NB4 (cell line): ENCODE measurements at regions not wholly inside any gene's neighbourhood (a gene's known extent, or its start where the extent isn't known, plus 50 kb on each side); places are given as distances from the start of the nearest gene placed in this dataset.

Source experiments
- POLR2A ChIP-seq: IDR thresholded peaks from 2 replicates; pipeline ENCODE4 v1.6.1; 2011; ENCODE audit warnings: mild to moderate bottlenecking; ENCODE audit not compliant: insufficient read length; ENCODE audit errors: extremely low read depth
- TF ChIP-seq, protein P1 (sequence below): IDR thresholded peaks from one replicate; pipeline ENCODE4 v1.5.1; 2012; ENCODE audit warnings: low read depth, low read length

DNA sequence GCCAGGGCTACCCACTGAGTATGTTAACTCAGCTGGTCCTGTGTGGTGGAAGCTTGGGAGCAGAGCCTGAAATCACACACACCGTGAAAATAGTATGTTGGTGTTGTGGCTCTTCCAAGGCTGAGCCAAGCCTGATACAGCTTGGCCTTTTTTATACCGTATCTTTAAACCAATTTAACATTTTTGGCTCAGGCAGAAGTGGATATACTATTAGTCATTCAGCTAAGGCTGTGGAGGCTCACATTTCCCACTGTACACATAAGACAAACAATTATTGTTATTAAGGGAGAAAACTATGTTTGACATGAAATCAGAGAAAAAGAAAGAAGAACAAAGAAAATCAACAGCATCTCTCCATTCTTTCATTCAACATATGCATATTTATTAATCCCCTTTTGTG lies 159.0 kb downstream of the BCL11A start:
- TF ChIP-seq, protein P1, sequence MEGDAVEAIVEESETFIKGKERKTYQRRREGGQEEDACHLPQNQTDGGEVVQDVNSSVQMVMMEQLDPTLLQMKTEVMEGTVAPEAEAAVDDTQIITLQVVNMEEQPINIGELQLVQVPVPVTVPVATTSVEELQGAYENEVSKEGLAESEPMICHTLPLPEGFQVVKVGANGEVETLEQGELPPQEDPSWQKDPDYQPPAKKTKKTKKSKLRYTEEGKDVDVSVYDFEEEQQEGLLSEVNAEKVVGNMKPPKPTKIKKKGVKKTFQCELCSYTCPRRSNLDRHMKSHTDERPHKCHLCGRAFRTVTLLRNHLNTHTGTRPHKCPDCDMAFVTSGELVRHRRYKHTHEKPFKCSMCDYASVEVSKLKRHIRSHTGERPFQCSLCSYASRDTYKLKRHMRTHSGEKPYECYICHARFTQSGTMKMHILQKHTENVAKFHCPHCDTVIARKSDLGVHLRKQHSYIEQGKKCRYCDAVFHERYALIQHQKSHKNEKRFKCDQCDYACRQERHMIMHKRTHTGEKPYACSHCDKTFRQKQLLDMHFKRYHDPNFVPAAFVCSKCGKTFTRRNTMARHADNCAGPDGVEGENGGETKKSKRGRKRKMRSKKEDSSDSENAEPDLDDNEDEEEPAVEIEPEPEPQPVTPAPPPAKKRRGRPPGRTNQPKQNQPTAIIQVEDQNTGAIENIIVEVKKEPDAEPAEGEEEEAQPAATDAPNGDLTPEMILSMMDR = no peak
- no peak for TF ChIP-seq POLR2A
